Ammon's horn (tissue), 1 donor: ENCODE measurements at regions not wholly inside any gene's neighbourhood (a gene's known extent, or its start where the extent isn't known, plus 50 kb on each side); places are given as distances from the start of the nearest gene placed in this dataset.
"Not testable (repeated sequence)": the region's sequence is repeated elsewhere in the genome, so short reads cannot be mapped to it uniquely, and the experiment has no call there.

Source experiments
- DNase-seq: peaks from one replicate; pipeline ENCODE4 v3.0.0-alpha.2; 2016; ENCODE audit warnings: low spot score

GRCh38 chr1:191669629-191670028 lies 488.6 kb upstream of the RGS18 start:
- no peak for DNase-seq

DNA sequence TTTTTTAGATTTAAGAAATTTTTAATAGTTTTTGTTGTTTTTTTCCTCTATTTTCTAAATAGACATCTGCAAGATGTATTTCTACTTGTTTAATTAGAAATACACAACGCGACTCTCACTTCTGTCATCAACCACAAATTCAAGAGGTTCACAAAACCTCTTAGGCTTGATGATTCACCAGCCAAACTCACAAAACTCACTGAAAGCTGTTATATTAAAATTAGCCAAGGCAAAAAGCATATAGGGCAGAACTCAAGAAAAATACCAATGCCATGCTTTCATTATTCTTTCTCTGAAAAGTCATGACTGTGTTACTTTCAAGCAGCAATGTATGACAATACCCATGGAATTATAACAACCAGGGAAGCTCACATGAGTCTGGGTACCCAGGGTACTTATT lies 487.0 kb upstream of the RGS18 start:
- no peak for DNase-seq

DNA sequence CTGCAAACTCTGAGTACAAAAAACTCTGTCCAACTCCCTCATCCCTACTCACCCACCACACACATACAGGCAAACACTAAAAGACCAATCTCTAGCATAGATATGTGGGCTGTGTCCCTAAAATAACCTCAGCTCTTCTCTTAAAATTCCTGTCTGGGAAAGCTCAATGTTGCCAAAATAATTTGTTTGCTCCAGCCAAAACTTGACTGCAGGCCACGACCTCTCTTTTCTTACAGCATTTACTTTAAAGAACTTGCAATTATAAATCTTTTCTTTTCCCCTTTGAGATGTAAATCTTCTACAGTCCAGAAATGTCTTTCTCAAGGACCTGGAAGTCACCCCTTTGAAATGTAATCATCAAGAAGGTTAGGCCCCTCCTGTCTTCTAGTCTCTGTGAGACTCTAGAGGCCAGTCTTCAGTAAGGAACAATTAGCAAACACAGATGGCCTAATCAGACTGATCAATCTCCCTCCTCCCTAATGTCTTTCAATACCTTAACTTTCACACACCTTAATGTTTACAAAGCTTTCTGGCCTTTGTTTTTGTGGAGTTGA lies 483.6 kb upstream of the RGS18 start:
- DNase-seq, result no peak

DNA sequence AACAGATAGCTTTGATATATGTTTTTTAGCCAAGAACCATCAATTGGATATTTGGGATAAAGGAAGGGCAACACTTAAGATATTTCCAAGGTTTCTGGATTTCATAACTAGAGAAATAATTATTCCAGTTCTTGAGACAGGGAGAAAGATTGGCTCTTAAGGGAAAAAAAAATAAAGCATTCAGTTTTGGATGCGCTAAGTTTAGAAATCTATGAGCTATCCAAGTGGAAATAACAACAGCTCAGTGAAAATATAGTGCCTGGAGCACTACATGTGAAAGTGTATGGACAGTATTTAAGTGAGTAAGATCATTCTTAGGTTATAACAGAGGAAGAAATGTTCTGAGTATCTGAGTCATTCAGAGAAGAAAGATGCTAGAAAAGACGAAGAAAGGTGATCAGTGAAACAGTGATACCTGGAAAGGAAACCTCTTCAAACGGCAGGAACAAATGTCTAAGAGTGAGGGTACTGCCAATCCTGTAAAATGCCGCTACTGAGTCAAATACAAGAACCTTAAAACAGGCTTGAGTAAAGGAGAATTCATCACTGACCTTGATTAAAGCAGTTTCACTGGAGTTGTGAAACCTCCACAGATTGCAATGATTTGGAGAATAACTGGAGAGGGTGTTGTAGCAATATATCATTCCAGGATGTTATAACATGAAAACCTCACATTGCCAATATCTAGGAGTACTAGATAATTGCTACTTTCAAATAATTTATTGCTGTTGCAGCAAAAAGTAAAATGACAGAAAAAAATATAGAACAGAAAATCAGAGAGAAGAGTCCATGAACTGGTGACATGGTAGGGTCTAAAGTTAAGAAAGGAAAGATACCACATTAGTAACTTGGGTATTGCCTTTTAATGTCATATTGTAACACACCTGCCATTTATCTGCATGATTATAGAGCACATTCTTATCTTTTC lies 482.1 kb upstream of the RGS18 start:
- no peak for DNase-seq

DNA sequence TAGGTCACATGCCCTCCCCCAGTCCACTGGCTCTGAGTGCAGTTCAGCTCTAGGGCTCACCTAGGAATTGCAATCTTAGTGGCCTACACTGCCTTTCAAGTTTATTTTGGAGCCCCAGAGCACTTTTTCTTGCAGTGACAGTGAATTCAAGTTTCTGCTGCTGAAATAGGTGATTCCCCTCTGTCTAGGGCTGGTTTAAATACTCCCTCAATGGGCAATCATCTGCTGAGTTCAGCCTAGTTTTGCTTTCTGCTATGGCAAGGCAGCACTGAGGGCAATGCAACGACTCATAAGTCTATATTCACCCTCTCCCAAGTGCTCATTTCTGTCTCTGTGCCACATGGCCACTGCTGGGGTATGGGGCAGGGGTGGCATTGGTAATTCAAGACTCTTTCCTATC lies 472.6 kb upstream of the RGS18 start:
- no peak for DNase-seq

DNA sequence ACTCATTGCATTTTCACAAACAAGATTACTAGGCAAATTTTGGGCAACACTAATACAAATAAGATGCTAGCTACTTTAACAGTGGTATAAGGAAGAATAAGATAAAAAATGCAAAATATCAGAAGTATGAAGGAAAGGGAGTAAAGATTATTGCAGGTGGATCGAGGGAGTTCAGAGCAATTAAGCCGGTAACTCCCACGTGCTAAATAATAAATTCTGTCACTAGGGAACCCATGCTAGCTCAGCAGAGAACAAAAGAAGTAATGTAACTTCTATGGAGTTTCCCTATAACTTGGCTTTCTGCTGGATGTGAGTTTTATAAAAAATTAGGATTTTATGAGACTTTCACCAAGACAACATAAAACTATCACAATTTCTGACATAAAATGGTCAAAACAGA lies 470.5 kb upstream of the RGS18 start:
- no peak for DNase-seq

- no peak for DNase-seq
These were observed 467.3 kb upstream of the RGS18 start for GRCh38 chr1:191690931-191691330.

DNA sequence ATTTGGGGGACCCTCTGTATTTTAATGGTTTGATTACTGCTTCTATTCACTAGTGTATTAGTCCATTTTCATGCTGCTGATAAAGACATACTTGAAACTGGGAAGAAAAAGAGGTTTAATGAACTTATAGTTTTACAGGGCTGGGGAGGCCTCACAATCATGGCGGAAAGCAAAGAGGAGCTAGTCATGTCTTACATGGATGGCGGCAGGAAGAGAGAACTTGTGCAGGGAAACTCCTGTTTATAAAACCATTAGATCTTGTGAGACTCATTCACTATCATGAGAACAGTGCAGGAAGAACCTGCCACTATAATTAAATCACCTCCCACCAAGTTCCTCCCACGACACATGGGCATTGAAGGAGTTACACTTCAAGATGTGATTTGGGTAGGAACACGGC lies 464.5 kb upstream of the RGS18 start:
- no peak for DNase-seq

DNA sequence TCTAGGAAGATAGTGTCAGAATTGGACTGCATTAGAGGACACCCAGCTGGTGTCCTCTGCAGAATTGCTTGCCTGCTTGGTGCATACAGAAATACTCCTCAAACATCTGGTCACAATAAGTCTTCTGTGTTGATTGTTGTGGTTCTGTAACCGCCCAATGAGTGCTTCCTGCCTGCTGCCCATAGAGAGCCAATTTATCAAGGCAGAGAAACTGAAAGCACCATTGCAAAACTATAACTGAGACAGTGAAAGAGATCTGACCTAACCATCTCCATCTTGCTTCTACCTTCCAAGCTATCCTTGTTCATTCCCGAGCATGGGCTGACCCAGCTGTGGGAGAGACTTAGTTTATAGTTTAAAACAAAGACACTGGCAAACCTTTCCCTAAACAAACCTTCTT lies 462.4 kb upstream of the RGS18 start:
- no peak for DNase-seq

GRCh38 chr1:191696354-191696753 lies 461.9 kb upstream of the RGS18 start:
- no peak for DNase-seq

GRCh38 chr1:191697556-191697955 lies 460.7 kb upstream of the RGS18 start:
- no peak for DNase-seq

DNA sequence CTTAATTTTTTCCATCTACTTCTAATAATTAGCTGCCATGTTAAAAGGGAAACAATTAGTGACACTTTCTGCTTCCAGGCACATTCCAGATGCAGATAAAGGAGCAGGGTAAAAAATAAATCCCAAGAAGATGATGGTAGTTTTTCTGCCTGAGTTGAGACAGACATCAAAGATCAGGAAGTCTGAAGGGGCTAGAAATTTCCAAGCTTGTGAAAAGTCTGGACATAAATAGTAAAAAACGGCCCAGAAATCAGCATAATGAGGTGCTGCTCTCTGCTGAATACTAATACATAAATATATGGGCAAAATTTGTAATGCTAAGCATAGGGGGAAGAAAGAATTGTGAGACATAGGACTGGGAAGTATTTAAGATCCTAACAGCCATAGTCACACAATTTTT lies 460.0 kb upstream of the RGS18 start:
- no peak for DNase-seq

- DNase-seq, result no peak
These were observed 458.9 kb upstream of the RGS18 start for GRCh38 chr1:191699343-191699742.

DNA sequence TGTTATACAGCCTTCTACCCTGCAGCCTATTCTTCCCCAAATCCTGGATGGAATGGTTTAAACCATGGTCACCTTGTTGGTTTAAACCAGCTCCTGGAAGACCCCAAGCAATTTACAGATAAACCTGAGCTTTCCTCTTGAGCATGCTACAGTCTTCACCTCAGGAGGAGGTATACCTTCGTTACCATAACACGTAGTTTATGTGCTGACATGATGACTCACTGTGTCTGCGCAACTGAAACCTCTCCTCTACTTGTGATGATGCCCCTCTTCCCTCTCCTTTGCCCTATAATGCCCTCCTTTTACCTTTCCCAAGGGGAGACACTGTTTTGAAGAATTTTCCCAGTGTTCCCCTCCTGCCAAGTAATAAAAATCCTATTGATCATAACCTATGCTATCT lies 457.3 kb upstream of the RGS18 start:
- no peak for DNase-seq

GRCh38 chr1:191702124-191702523 lies 456.1 kb upstream of the RGS18 start:
- no peak for DNase-seq

DNA sequence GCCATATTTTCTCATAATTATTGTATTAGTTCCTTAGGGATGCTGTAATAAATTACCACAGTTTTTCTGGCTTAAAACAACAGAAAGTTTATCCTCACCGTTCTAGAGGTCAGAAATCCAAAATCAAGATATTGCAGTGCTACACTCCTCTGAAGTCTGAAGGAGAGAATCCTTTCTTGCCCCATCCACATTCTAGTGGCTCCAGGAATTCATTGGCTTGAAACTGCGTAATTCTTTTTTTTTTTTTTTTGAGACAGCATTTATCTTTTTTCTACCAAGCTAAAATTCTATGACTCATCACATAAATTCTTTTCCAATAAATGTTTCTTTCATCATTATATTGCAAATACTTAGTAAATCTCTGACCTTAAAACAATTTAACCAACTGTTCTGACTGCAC lies 451.0 kb upstream of the RGS18 start:
- DNase-seq, result no peak

GRCh38 chr1:191709215-191709614 lies 449.0 kb upstream of the RGS18 start:
- DNase-seq, result no peak

DNA sequence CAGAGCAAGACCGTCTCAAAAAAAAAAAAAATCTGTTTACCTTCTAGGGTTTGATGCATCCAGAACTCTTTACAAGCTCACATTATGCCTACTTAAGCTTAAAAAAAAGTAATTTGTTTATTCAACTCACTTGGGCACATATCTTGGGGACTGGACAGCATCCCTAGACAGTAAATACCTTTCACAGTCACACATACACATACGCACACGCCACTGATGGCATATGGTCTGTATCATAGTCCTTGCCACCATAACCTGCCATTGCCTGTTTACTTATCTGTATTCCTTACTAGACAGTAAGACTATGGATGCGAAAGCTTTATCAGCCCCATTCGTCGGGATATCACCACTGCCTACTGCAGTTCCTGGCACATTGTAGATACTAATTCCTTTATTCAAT lies 446.3 kb upstream of the RGS18 start:
- no peak for DNase-seq

DNA sequence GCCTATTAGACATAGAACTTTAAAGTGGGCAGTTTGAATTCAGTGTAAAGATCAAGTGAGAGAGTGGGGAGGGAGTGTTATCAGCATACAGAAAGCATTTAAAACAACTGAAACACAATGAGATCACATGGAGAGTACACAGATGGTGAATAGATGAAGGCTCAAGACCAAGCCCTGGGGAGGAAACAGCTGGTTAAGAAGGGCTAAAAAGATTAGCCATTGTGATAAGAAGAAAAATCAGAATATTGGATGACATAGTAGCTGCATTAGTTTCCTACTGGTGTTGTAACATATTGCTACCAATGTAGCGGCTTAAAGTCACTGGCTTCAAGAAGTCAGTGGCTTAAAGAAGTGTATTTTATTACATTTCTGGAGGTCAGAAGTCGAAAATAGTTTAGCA lies 443.4 kb upstream of the RGS18 start:
- DNase-seq, result no peak

DNA sequence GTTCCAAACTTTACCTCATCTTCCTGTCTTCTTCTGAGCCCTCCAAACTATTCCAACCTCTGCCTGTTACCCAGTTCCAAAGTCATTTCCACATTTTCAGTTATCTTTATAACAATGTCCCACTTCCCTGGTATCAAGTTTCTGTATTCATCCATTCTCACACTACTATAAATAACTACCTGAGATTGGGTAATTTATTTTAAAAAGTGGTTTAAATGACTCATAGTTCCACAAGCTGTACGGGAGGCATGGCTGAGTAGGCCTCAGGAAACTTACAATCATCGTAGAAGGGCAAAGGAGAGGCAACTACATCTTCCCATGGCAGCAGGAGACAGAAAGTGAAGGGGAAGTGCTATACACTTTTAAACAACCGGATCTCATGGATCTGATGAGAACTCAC lies 428.5 kb upstream of the RGS18 start:
- no peak for DNase-seq

DNA sequence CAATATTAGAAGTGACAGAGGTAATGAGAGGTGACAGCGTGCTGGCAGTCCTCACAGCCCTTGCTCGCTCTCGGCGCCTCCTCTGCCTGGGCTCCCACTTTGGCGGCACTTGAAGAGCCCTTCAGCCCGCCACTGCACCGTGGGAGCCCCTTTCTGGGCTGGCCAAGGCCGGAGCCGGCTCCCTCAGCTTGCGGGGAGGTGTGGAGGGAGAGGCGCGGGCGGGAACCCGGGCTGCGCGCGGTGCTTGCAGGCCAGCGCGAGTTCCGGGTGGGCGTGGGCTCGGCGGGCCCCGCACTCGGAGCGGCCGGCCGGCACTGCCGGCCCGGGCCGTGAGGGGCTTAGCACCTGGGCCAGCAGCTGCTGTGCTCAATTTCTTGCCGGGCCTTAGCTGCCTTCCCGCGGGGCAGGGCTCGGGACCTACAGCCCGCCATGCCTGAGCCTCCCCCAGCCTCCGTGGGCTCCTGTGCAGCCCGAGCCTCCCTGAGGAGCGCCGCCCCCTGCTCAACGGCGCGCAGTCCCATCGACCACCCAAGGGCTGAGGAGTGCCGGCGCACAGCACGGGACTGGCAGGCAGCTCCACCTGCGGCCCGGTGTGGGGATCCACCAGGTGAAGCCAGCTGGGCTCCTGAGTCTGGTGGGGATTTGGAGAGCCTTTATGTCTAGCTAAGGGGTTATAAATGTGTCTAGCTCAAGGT lies 426.5 kb upstream of the RGS18 start:
- DNase-seq, result not testable (repeated sequence)

DNA sequence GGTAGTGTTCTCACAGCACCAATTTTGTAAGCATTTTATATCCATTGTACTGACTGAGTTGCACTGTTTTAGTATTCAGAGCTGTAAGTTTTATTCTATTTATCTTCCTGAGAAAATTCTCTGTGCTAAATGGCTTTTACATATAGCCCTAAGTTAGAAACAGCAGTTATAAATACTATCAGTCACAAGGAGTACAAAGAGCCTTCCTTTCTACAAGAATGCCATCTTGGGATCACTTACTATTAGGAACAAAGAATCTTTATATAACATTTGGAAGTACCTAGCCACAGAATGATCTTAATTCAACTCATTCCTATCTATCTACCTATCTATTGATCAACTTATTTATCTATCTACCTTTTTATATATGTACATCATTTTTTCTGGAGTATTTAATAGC lies 423.9 kb upstream of the RGS18 start:
- no peak for DNase-seq

DNA sequence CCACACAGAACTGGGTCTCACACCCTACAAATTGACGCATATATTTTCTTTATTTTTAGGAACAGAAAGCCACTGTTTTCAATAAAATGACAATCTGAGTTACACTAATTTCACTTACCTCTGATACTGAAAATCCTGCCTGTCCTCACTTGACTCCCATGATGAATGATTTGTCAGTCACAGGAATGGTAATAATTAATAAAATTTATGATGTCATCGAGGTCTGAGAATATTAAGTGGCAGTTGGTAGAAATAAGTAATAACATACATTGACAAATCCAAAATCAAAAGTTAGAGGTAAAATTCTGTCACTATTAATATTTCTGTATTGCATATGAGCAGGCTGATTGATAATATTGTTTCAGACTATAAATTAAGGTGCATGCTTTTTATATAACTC lies 418.7 kb upstream of the RGS18 start:
- no peak for DNase-seq
